CD4-positive, alpha-beta T cell treated with Interleukin-15 for 1 hour (primary cell): ENCODE measurements at regions not wholly inside any gene's neighbourhood (a gene's known extent, or its start where the extent isn't known, plus 50 kb on each side); places are given as distances from the start of the nearest gene placed in this dataset.
A peak's percentile ranks its signal among the peaks of the same experiment; 100 is the strongest.

Experiments
- DNase-seq: peaks from one replicate; pipeline ENCODE4 v3.0.0-alpha.2; 2020

- no peak for DNase-seq
These were observed 133.2 kb upstream of the JAG1 start for GRCh38 chr20:10807013-10807412.

- DNase-seq = no peak
These were observed 139.0 kb upstream of the JAG1 start for GRCh38 chr20:10812759-10813327.

GRCh38 chr20:10823585-10823984 is 149.8 kb upstream of the JAG1 start:
- no peak for DNase-seq

GRCh38 chr20:10824750-10825500 is 151.1 kb upstream of the JAG1 start:
- DNase-seq = no peak

GRCh38 chr20:10826111-10826510 is 152.3 kb upstream of the JAG1 start:
- DNase-seq = no peak

GRCh38 chr20:10828180-10828579 is 154.4 kb upstream of the JAG1 start:
- no peak for DNase-seq

- no peak for DNase-seq
These were observed 158.3 kb upstream of the JAG1 start for GRCh38 chr20:10832141-10832540.

- DNase-seq = no peak
These were observed 164.1 kb upstream of the JAG1 start for GRCh38 chr20:10837901-10838300.

GRCh38 chr20:10842116-10842515 is 168.3 kb upstream of the JAG1 start:
- no peak for DNase-seq

- DNase-seq = no peak
These were observed 169.4 kb upstream of the JAG1 start for GRCh38 chr20:10843146-10843711.

GRCh38 chr20:10846766-10847165 is 173.0 kb upstream of the JAG1 start:
- DNase-seq = no peak

GRCh38 chr20:10848810-10849370 is 175.1 kb upstream of the JAG1 start:
- no peak for DNase-seq

GRCh38 chr20:10853176-10853575 is 179.4 kb upstream of the JAG1 start:
- DNase-seq = no peak

- DNase-seq = no peak
These were observed 179.9 kb upstream of the JAG1 start for GRCh38 chr20:10853731-10854130.

- DNase-seq = no peak
These were observed 181.2 kb upstream of the JAG1 start for GRCh38 chr20:10854976-10855375.

GRCh38 chr20:10855778-10856177 is 182.0 kb upstream of the JAG1 start:
- no peak for DNase-seq

GRCh38 chr20:10856237-10857015 is 182.6 kb upstream of the JAG1 start:
- DNase-seq = no peak

GRCh38 chr20:10857352-10858070 is 183.7 kb upstream of the JAG1 start:
- DNase-seq = peak; percentile 20

GRCh38 chr20:10861090-10861489 is 187.3 kb upstream of the JAG1 start:
- DNase-seq = no peak

GRCh38 chr20:10861619-10862018 is 187.8 kb upstream of the JAG1 start:
- DNase-seq = no peak

- DNase-seq = no peak
These were observed 189.7 kb upstream of the JAG1 start for GRCh38 chr20:10863337-10864060.

- no peak for DNase-seq
These were observed 190.4 kb upstream of the JAG1 start for GRCh38 chr20:10864076-10864672.
